ENCODE measurements at regions not wholly inside any gene's neighbourhood (a gene's known extent, or its start where the extent isn't known, plus 50 kb on each side); places are given as distances from the start of the nearest gene placed in this dataset.

DNA sequence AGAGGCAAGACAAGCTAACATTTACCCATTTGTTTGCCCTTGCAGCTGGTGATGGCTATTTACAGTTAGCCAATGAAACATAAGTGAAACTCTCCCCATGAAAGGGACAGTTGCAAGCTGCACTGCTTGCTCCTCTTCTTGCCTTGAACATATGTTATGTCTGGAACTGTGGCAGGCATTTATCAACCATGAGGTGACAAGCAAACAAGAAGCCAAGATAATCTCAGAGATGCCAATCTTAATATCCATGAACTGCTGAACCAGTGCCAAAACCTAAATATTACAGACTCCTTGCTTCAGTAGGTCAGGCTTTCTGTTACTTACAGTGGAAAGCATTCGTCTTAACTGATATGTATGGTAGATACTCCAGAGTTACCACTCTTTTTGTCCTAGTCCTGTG lies 133.4 kb downstream of the ACTBL2 start:
- no peaks in the 10 kb centered on the region for H3K4me1 ChIP-seq (ENCODE audit: low read depth)
- DNase-seq (no peak), ATAC-seq (no peak)
- TF ChIP-seq CTCF (IDR thresholded peaks at IDR 0.05) = no peak
- intact Hi-C loops (cut with DNase I, micrococcal nuclease) = no loop called here
- H3K4me3 ChIP-seq = no peak overlapping the region
- H3K9me3 ChIP-seq = no peaks in the 10 kb centered on the region
- H3K36me3 ChIP-seq (ENCODE audit: low read depth) = no peaks in the 10 kb centered on the region

DNA sequence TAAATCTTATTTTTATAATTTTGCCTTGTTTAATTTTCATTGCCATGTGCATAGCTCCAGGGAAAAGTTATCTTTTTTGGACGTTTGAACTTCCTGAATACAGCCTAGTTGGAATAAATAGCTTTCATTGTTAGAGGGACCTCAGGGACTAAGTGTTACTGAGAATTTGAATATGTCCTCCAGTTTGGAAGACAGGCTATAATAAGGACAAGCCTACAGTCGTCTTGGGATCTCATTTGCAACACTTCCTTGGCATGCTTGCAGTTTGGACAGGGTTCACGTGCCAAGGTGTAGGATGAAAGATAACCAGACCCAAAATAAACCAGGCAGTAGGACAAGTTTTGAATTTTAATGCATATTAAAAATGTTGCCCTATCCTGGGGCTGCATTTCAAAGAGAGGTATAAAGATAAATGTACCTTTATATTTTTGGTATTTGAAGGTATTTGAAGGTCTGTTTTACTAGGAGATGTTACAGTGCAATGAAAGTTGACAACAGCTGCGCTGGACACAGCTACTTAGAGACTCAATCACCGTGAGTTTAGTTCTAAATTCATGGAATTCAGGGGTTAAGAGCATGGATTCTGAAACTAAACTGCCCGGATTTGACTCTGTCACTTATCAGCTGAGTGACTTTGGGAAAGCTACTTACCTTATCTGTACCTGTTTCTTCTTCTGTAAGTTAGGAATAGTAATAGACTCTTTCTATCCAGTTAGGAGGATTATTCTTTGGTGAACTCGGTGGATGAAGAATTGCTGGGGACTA lies 134.1 kb downstream of the ACTBL2 start:
- intact Hi-C loops (cut with DNase I, micrococcal nuclease) = no loop called here
- TF ChIP-seq CTCF (IDR thresholded peaks at IDR 0.05) = no peak
- Histone ChIP-seq H3K9me3 (no peaks in the 10 kb centered on the region), H3K4me1 (ENCODE audit: low read depth) (no peaks in the 10 kb centered on the region), H3K36me3 (ENCODE audit: low read depth) (no peaks in the 10 kb centered on the region), H3K4me3 (no peak overlapping the region)
- DNase-seq = no peak
- ATAC-seq = no peak

DNA sequence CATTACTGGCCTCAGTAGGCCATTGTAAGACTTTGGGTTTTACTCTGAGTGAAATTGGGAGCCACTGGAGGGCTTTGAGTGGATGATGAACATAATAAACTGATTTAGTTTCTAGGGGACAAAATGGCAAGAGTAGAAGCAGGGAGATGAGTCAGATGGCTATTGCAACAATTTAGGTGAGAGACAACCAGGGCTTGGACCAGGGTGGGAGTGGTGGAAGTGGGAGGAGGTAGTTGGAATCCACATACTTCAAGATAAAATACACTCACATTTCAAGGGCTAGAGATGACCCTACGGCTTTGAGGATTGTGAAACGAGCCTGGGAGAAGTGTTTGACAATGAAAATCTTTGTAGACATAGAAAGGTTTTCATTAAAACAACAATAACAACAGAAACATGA lies 136.3 kb downstream of the ACTBL2 start:
- Histone ChIP-seq H3K4me1 (ENCODE audit: low read depth) (no peaks in the 10 kb centered on the region), H3K9me3 (no peaks in the 10 kb centered on the region), H3K4me3 (no peak overlapping the region), H3K36me3 (ENCODE audit: low read depth) (no peaks in the 10 kb centered on the region)
- ATAC-seq (no peak), DNase-seq (no peak)
- intact Hi-C loops (cut with DNase I, micrococcal nuclease) = no loop called here
- no peak for TF ChIP-seq CTCF (IDR thresholded peaks at IDR 0.05)

DNA sequence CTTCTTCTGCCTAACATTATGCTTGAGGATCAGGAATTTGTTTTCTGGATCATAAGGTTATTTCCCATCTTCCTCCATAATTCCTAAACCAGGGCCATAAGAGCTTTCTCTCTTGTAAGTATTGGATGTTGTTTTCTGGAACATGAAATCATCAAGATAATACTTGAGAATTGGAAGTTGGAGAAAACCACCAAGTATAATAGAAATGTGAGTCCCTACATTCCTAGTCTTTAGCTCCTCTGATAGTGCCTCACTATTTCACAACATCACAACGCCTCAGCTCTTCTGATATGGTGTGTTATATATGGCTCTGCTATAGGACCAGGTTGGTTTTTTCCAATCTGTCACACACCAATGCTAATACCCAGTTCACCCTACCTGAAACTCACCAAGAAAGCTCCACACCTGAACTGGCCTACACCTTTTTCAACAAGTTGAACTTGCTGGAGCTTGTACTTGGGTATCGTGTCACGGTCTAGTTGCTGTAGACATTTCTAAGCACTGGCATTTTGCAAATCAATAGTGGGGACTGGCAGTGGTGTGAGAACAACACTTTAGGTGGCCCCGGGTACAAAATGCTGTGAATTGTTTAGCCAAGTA lies 141.1 kb downstream of the ACTBL2 start:
- no peak for TF ChIP-seq CTCF (IDR thresholded peaks at IDR 0.05)
- no peaks in the 10 kb centered on the region for H3K36me3 ChIP-seq (ENCODE audit: low read depth)
- H3K4me1 ChIP-seq (ENCODE audit: low read depth) = no peaks in the 10 kb centered on the region
- H3K4me3 ChIP-seq = no peak overlapping the region
- ATAC-seq (no peak), DNase-seq (no peak)
- intact Hi-C loops (cut with DNase I, micrococcal nuclease) = no loop called here
- no peaks in the 10 kb centered on the region for H3K9me3 ChIP-seq

DNA sequence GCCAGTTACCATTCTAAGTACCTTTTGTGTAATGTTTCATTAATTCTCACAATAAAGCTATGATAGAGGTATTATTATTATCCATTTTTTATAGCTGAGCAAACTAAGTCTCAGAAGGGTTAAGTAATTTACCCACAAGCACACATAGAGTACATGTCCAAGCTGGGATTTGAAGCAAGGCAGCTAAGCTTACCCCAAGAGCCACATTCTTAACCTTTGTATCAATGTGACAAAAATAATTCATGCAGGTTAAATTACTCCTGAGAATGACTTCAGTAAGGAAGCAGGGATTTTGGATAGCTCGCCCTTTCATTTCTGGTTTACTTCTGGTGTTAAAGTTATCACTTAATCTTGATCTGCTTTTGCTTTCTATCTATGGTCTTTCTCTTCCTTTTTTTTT lies 141.9 kb downstream of the ACTBL2 start:
- no peak for TF ChIP-seq CTCF (IDR thresholded peaks at IDR 0.05)
- no peak for ATAC-seq
- no peak for DNase-seq
- intact Hi-C loops (cut with DNase I, micrococcal nuclease) = no loop called here
- H3K36me3 ChIP-seq (ENCODE audit: low read depth) = no peaks in the 10 kb centered on the region
- no peaks in the 10 kb centered on the region for H3K4me1 ChIP-seq (ENCODE audit: low read depth)
- H3K4me3 ChIP-seq = no peak overlapping the region
- no peaks in the 10 kb centered on the region for H3K9me3 ChIP-seq
